Effector memory CD8-positive, alpha-beta T cell (primary cell): ENCODE measurements at regions not wholly inside any gene's neighbourhood (a gene's known extent, or its start where the extent isn't known, plus 50 kb on each side); places are given as distances from the start of the nearest gene placed in this dataset.

ENCODE experiments used
- ATAC-seq: fragments of 150-1000 bp; cut with Tn5 transposase; replicated peaks from 2 replicates; pipeline ENCODE4 v1.10.0; 2021; ENCODE audit warnings: mild to moderate bottlenecking, moderate library complexity
- DNase-seq, 3 experiments: peaks; one replicate each; pipeline ENCODE4 v3.0.0; 2021
- H3K27ac Mint-ChIP-seq, 2 donors: one replicate each; pipeline ENCODE4 v1.8.0; 2022; ENCODE audit warnings: mild to moderate bottlenecking in 2 of 2, mixed read lengths in 2 of 2, moderate library complexity in 2 of 2
- H3K27me3 Mint-ChIP-seq, 2 donors: one replicate each; pipeline ENCODE4 v1.8.0; 2022; ENCODE audit warnings: mixed read lengths in 2 of 2
- H3K36me3 Mint-ChIP-seq: one replicate; pipeline ENCODE4 v1.8.0; 2022; ENCODE audit warnings: mild to moderate bottlenecking, moderate library complexity, mixed read lengths; ENCODE audit not compliant: insufficient read depth
- H3K4me1 Mint-ChIP-seq, 2 donors: one replicate each; pipeline ENCODE4 v1.8.0; 2022; ENCODE audit warnings: low read depth in 2 of 2, mixed read lengths in 2 of 2
- H3K4me3 Mint-ChIP-seq, 2 donors: one replicate each; pipeline ENCODE4 v1.8.0; 2022; ENCODE audit warnings: mild to moderate bottlenecking in 2 of 2, mixed read lengths in 2 of 2, moderate library complexity in 2 of 2
- H3K9me3 Mint-ChIP-seq, 2 donors: one replicate each; pipeline ENCODE4 v1.8.0; 2022; ENCODE audit warnings: mixed read lengths in 2 of 2

- no peaks in the 10 kb centered on the region for H3K27me3 Mint-ChIP-seq
- peaks cover 7 to 19% of the 10 kb centered on the region in 2 donors for H3K9me3 Mint-ChIP-seq
- H3K4me3 Mint-ChIP-seq = no peak overlapping the region
- no peaks in the 10 kb centered on the region for H3K4me1 Mint-ChIP-seq
- DNase-seq (no peak), ATAC-seq (no peak)
- H3K36me3 Mint-ChIP-seq = no peaks in the 10 kb centered on the region
- no peak overlapping the region for H3K27ac Mint-ChIP-seq
These were observed 147.6 kb upstream of the PIEZO2 start for GRCh38 chr18:11296946-11297345.

- ATAC-seq (no peak), DNase-seq (no peak)
- Mint-ChIP-seq H3K27me3 (no peaks in the 10 kb centered on the region), H3K4me1 (no peaks in the 10 kb centered on the region), H3K27ac (no peak overlapping the region), H3K36me3 (no peaks in the 10 kb centered on the region), H3K9me3 (no peaks in the 10 kb centered on the region), H3K4me3 (no peak overlapping the region)
These were observed 144.4 kb upstream of the PIEZO2 start for GRCh38 chr18:11293794-11294193.

GRCh38 chr18:11290786-11291185, 141.4 kb upstream of the PIEZO2 start:
- no peak overlapping the region for H3K4me3 Mint-ChIP-seq
- H3K4me1 Mint-ChIP-seq = no peaks in the 10 kb centered on the region
- no peaks in the 10 kb centered on the region for H3K9me3 Mint-ChIP-seq
- no peak for DNase-seq
- H3K36me3 Mint-ChIP-seq = no peaks in the 10 kb centered on the region
- no peak overlapping the region for H3K27ac Mint-ChIP-seq
- ATAC-seq = no peak
- H3K27me3 Mint-ChIP-seq = no peaks in the 10 kb centered on the region

GRCh38 chr18:11289248-11289647, 139.9 kb upstream of the PIEZO2 start:
- Mint-ChIP-seq H3K4me1 (no peaks in the 10 kb centered on the region), H3K27ac (no peak overlapping the region), H3K36me3 (no peaks in the 10 kb centered on the region), H3K9me3 (no peaks in the 10 kb centered on the region), H3K27me3 (no peaks in the 10 kb centered on the region), H3K4me3 (no peak overlapping the region)
- no peak for ATAC-seq
- no peak for DNase-seq

- no peak for ATAC-seq
- Mint-ChIP-seq H3K36me3 (no peaks in the 10 kb centered on the region), H3K27ac (no peak overlapping the region), H3K9me3 (no peaks in the 10 kb centered on the region), H3K4me3 (no peak overlapping the region), H3K4me1 (no peaks in the 10 kb centered on the region), H3K27me3 (no peaks in the 10 kb centered on the region)
- no peak for DNase-seq
These were observed 139.0 kb upstream of the PIEZO2 start for GRCh38 chr18:11288401-11288800.

- ATAC-seq = no peak
- Mint-ChIP-seq H3K9me3 (peaks cover 0 to 6% of the 10 kb centered on the region in 2 donors), H3K27me3 (no peaks in the 10 kb centered on the region), H3K27ac (no peak overlapping the region), H3K4me3 (no peak overlapping the region), H3K4me1 (no peaks in the 10 kb centered on the region), H3K36me3 (no peaks in the 10 kb centered on the region)
- no peak for DNase-seq
These were observed 137.1 kb upstream of the PIEZO2 start for GRCh38 chr18:11286431-11286830.

- no peaks in the 10 kb centered on the region for H3K27me3 Mint-ChIP-seq
- H3K9me3 Mint-ChIP-seq = peaks cover 0 to 6% of the 10 kb centered on the region in 2 donors
- H3K4me1 Mint-ChIP-seq = no peaks in the 10 kb centered on the region
- no peaks in the 10 kb centered on the region for H3K36me3 Mint-ChIP-seq
- ATAC-seq (no peak), DNase-seq (no peak)
- no peak overlapping the region for H3K4me3 Mint-ChIP-seq
- H3K27ac Mint-ChIP-seq = no peak overlapping the region
These were observed 135.4 kb upstream of the PIEZO2 start for GRCh38 chr18:11284811-11285210.

GRCh38 chr18:11284349-11284748, 135.0 kb upstream of the PIEZO2 start:
- H3K4me3 Mint-ChIP-seq = no peak overlapping the region

GRCh38 chr18:11283479-11284161, 134.3 kb upstream of the PIEZO2 start:
- H3K4me3 Mint-ChIP-seq = no peak overlapping the region
- peaks cover 0 to 6% of the 10 kb centered on the region in 2 donors for H3K9me3 Mint-ChIP-seq
- no peak for ATAC-seq
- no peak overlapping the region for H3K27ac Mint-ChIP-seq
- no peaks in the 10 kb centered on the region for H3K4me1 Mint-ChIP-seq
- no peak for DNase-seq
- H3K27me3 Mint-ChIP-seq = no peaks in the 10 kb centered on the region
- H3K36me3 Mint-ChIP-seq = no peaks in the 10 kb centered on the region

More at GRCh38 chr18:11284349-11284748, 135.0 kb upstream of the PIEZO2 start:
- Mint-ChIP-seq H3K36me3 (no peaks in the 10 kb centered on the region), H3K27ac (no peak overlapping the region), H3K4me1 (no peaks in the 10 kb centered on the region), H3K27me3 (no peaks in the 10 kb centered on the region), H3K9me3 (peaks cover 0 to 6% of the 10 kb centered on the region in 2 donors)
- DNase-seq = no peak
- no peak for ATAC-seq

GRCh38 chr18:11279461-11279860, 130.1 kb upstream of the PIEZO2 start:
- H3K4me3 Mint-ChIP-seq = no peak overlapping the region
- no peaks in the 10 kb centered on the region for H3K4me1 Mint-ChIP-seq
- no peak for DNase-seq
- ATAC-seq = no peak
- H3K9me3 Mint-ChIP-seq = peaks cover 1 to 6% of the 10 kb centered on the region in 2 donors
- no peaks in the 10 kb centered on the region for H3K36me3 Mint-ChIP-seq
- no peak overlapping the region for H3K27ac Mint-ChIP-seq
- no peaks in the 10 kb centered on the region for H3K27me3 Mint-ChIP-seq

- no peaks in the 10 kb centered on the region for H3K36me3 Mint-ChIP-seq
- no peaks in the 10 kb centered on the region for H3K27me3 Mint-ChIP-seq
- no peak overlapping the region for H3K27ac Mint-ChIP-seq
- H3K4me3 Mint-ChIP-seq = no peak overlapping the region
- DNase-seq (no peak), ATAC-seq (no peak)
- no peaks in the 10 kb centered on the region for H3K4me1 Mint-ChIP-seq
- peaks cover 1 to 7% of the 10 kb centered on the region in 2 donors for H3K9me3 Mint-ChIP-seq
These were observed 127.3 kb upstream of the PIEZO2 start for GRCh38 chr18:11276678-11277077.

- Mint-ChIP-seq H3K9me3 (peaks cover 1 to 6% of the 10 kb centered on the region in 2 donors), H3K4me1 (no peaks in the 10 kb centered on the region), H3K27ac (no peak overlapping the region), H3K27me3 (no peaks in the 10 kb centered on the region), H3K4me3 (no peak overlapping the region), H3K36me3 (no peaks in the 10 kb centered on the region)
- DNase-seq (no peak), ATAC-seq (no peak)
These were observed 124.9 kb upstream of the PIEZO2 start for GRCh38 chr18:11274144-11274794.

GRCh38 chr18:11272516-11272915, 123.1 kb upstream of the PIEZO2 start:
- no peak for ATAC-seq
- peaks cover 1 to 12% of the 10 kb centered on the region in 2 donors for H3K9me3 Mint-ChIP-seq
- no peaks in the 10 kb centered on the region for H3K4me1 Mint-ChIP-seq
- DNase-seq = no peak
- no peak overlapping the region for H3K4me3 Mint-ChIP-seq
- H3K27me3 Mint-ChIP-seq = peaks cover 0 to 6% of the 10 kb centered on the region in 2 donors
- no peak overlapping the region for H3K27ac Mint-ChIP-seq
- H3K36me3 Mint-ChIP-seq = no peaks in the 10 kb centered on the region

- DNase-seq = no peak
- Mint-ChIP-seq H3K36me3 (no peaks in the 10 kb centered on the region), H3K9me3 (peaks cover 2 to 17% of the 10 kb centered on the region in 2 donors), H3K27me3 (peaks cover 0 to 11% of the 10 kb centered on the region in 2 donors), H3K4me3 (no peak overlapping the region), H3K27ac (no peak overlapping the region), H3K4me1 (no peaks in the 10 kb centered on the region)
- ATAC-seq = no peak
These were observed 122.6 kb upstream of the PIEZO2 start for GRCh38 chr18:11271954-11272353.
